Endothelial cell of umbilical vein (primary cell): ENCODE measurements at regions not wholly inside any gene's neighbourhood (a gene's known extent, or its start where the extent isn't known, plus 50 kb on each side); places are given as distances from the start of the nearest gene placed in this dataset.
A peak's percentile ranks its signal among the peaks of the same experiment; 100 is the strongest.

ENCODE experiments used
- BruUV-seq: library from RNA; stranded (reverse); fragments of 400-500 nt; replicated peaks from 2 replicates; lab custom pipeline; 2021; lab: Mats Ljungman, UMichigan
- CTCF ChIA-PET: fragments of 300-600, 350-600 bp; sonication (Branson Sonifier 250); formaldehyde crosslinking; loops from one replicate; lab custom pipeline; 2021; ENCODE audit warnings: antibody characterized with exemption, inconsistent platforms; lab: Charles Lee
- POLR2A ChIA-PET: fragments of 300-600, 350-600 bp; sonication (Branson Sonifier 250); formaldehyde crosslinking; loops from one replicate; lab custom pipeline; 2021; ENCODE audit warnings: antibody characterized with exemption, inconsistent platforms; lab: Charles Lee
- DNase-seq: peaks from one replicate; pipeline ENCODE4 v3.0.0-alpha.2; 2011; ENCODE audit warnings: low read depth, low spot score
- FAIRE-seq: peaks from 2 replicates; lab custom pipeline; 2011; peaks lifted over from hg19 to GRCh38; lab: Jason Lieb, UNC
- H2AFZ ChIP-seq: 2 replicates; pipeline ENCODE4 v1.6.0; 2012; ENCODE audit warnings: low read depth, low read length, control low read depth, inconsistent platforms
- H3K27ac ChIP-seq: 2 replicates; pipeline ENCODE4 v1.5.1; 2011; ENCODE audit warnings: low read depth, mild to moderate bottlenecking, control low read depth, low read length, moderate library complexity; ENCODE audit not compliant: insufficient read depth
- H3K27me3 ChIP-seq, 2 experiments: 2 replicates each; pipeline versions ENCODE4 v1.6.0 to v1.6.1; 2011; ENCODE audit warnings: low read length in 2 of 2, mixed read lengths in 1 of 2; ENCODE audit not compliant: control insufficient read depth in 2 of 2, insufficient read depth in 2 of 2
- H3K36me3 ChIP-seq, 2 experiments: 2 replicates in 1 of 2; 3 replicates in 1 of 2; pipeline ENCODE4 v1.5.1; 2011; ENCODE audit warnings: low read length in 2 of 2, mild to moderate bottlenecking in 1 of 2, moderate library complexity in 1 of 2; ENCODE audit not compliant: control insufficient read depth in 2 of 2, insufficient read depth in 2 of 2; ENCODE audit errors: extremely low read depth in 1 of 2
- H3K4me1 ChIP-seq: 3 replicates; pipeline ENCODE4 v1.5.1; 2011; ENCODE audit warnings: mild to moderate bottlenecking, low read length; ENCODE audit not compliant: control insufficient read depth, insufficient read depth; ENCODE audit errors: extremely low read depth
- H3K4me2 ChIP-seq: 2 replicates; pipeline ENCODE4 v1.6.1; 2011; ENCODE audit warnings: low read length, control low read depth, mixed read lengths; ENCODE audit not compliant: insufficient read depth
- H3K4me3 ChIP-seq, 3 experiments: fragments of 200-600 bp in 1 of 3; sonication (generic), shearing (Covaris generic) in 1 of 3; replicated peaks in 1 of 3; 2 replicates each; pipeline ENCODE4 v1.5.1; 2011 to 2016; ENCODE audit warnings: control low read depth in 3 of 3, low read length in 3 of 3, mild to moderate bottlenecking in 2 of 3, inconsistent platforms in 1 of 3, low read depth in 1 of 3, moderate library complexity in 1 of 3; ENCODE audit not compliant: insufficient read depth in 1 of 3
- H3K79me2 ChIP-seq: 2 replicates; pipeline ENCODE4 v1.6.0; 2012; ENCODE audit warnings: low read length, inconsistent platforms; ENCODE audit not compliant: control insufficient read depth, insufficient read depth
- H3K9ac ChIP-seq: replicated peaks from 2 replicates; pipeline ENCODE3; 2011; ENCODE audit warnings: low read length, control low read depth; ENCODE audit not compliant: insufficient read depth; ENCODE audit errors: extremely low read depth
- H3K9me1 ChIP-seq: replicated peaks from 3 replicates; pipeline ENCODE4 v1.6.0; 2011; ENCODE audit warnings: mild to moderate bottlenecking, low read length; ENCODE audit not compliant: control insufficient read depth, insufficient read depth; ENCODE audit errors: extremely low read depth
- H3K9me3 ChIP-seq: replicated peaks from 2 replicates; pipeline ENCODE4 v1.5.1; 2012; ENCODE audit warnings: low read length, inconsistent platforms; ENCODE audit not compliant: control insufficient read depth, insufficient read depth
- H4K20me1 ChIP-seq: replicated peaks from 2 replicates; pipeline ENCODE3; 2011; ENCODE audit warnings: mild to moderate bottlenecking, low read length; ENCODE audit not compliant: control insufficient read depth, insufficient read depth; ENCODE audit errors: extremely low read depth
- CTCF ChIP-seq, 2 donors: IDR thresholded peaks; 1 replicate in 1 of 2; 2 replicates in 1 of 2; pipeline ENCODE4 v1.5.1; 2011; ENCODE audit warnings: low read length in 2 of 2, mild to moderate bottlenecking in 2 of 2, moderate library complexity in 2 of 2, control low read depth in 1 of 2, inconsistent platforms in 1 of 2, low read depth in 1 of 2; ENCODE audit not compliant: insufficient read depth in 1 of 2; ENCODE audit errors: extremely low read depth in 1 of 2
- EZH2 ChIP-seq: IDR thresholded peaks from 2 replicates; pipeline ENCODE4 v1.6.1; 2012; ENCODE audit warnings: borderline replicate concordance, low read depth, mild to moderate bottlenecking, moderate library complexity, low read length, inconsistent platforms; ENCODE audit not compliant: severe bottlenecking
- FOS ChIP-seq: IDR thresholded peaks from 2 replicates; pipeline ENCODE4 v1.6.1; 2011; ENCODE audit warnings: mild to moderate bottlenecking, low read length, moderate library complexity, borderline replicate concordance; ENCODE audit not compliant: insufficient read depth
- GATA2 ChIP-seq: IDR thresholded peaks from 2 replicates; pipeline ENCODE4 v1.7.0; 2011; ENCODE audit warnings: low read depth, mild to moderate bottlenecking, moderate library complexity, mixed read lengths, low read length; ENCODE audit not compliant: insufficient read length, insufficient read depth
- JUN ChIP-seq: IDR thresholded peaks from 2 replicates; pipeline ENCODE4 v1.6.1; 2011; ENCODE audit warnings: borderline replicate concordance, low read depth; ENCODE audit not compliant: insufficient read length, insufficient read depth
- MAX ChIP-seq: IDR thresholded peaks from 2 replicates; pipeline ENCODE4 v1.6.1; 2011; ENCODE audit not compliant: insufficient read depth, insufficient read length
- MYC ChIP-seq: IDR thresholded peaks from one replicate; pipeline ENCODE4 v1.6.1; 2011; ENCODE audit warnings: mild to moderate bottlenecking, low read depth, low read length
- POLR2AphosphoS5 ChIP-seq: IDR thresholded peaks from 2 replicates; pipeline ENCODE4 v1.6.1; 2012; ENCODE audit warnings: low read depth, mild to moderate bottlenecking, control low read depth, low read length, moderate library complexity; ENCODE audit not compliant: insufficient read depth
- dilution Hi-C: fragments of 300-500 bp; cut with MboI; formaldehyde crosslinking; loops from one replicate; pipeline ENCODE4 v1.15.0; 2019; ENCODE audit warnings: low sequenced_read_pairs; ENCODE audit not compliant: extremely low pct_ligation_motif_present
- intact Hi-C: fragments of 100-400 bp; cut with micrococcal nuclease; formaldehyde crosslinking; loops from one replicate; pipeline ENCODE4 v1.10.0; 2022

GRCh38 chr4:56206258-56206657, 181.0 kb downstream of the AASDH start:
- no peak for DNase-seq
- no peaks in the 10 kb centered on the region for H4K20me1 ChIP-seq
- intact Hi-C loops (no loop called here), dilution Hi-C loops (no loop called here)
- H3K79me2 ChIP-seq: no peaks in the 10 kb centered on the region
- BruUV-seq: no TSS peak
- no peaks in the 10 kb centered on the region for H3K9me3 ChIP-seq
- no peak overlapping the region for H2AFZ ChIP-seq
- H3K9ac ChIP-seq: no peak overlapping the region
- no peaks in the 10 kb centered on the region for H3K4me1 ChIP-seq
- H3K36me3 ChIP-seq: no peaks in the 10 kb centered on the region
- CTCF ChIA-PET: no interaction called here
- FAIRE-seq: no peak
- H3K9me1 ChIP-seq: no peaks in the 10 kb centered on the region
- POLR2A ChIA-PET: no interaction called here
- no peak overlapping the region for H3K4me3 ChIP-seq
- H3K4me2 ChIP-seq: no peak overlapping the region
- no peak for TF ChIP-seq JUN
- TF ChIP-seq POLR2AphosphoS5: no peak
- no peaks in the 10 kb centered on the region for H3K27me3 ChIP-seq
- no peak overlapping the region for H3K27ac ChIP-seq

GRCh38 chr4:56200275-56200674, 187.0 kb downstream of the AASDH start:
- no peak overlapping the region for H3K4me3 ChIP-seq
- intact Hi-C loops (no loop called here), dilution Hi-C loops (no loop called here)
- ChIA-PET CTCF (interaction anchor here (1.1 kb wide), 1 partner anchor 12 kb away, joined by 3 read pairs; no protein-coding TSS in a partner anchor), POLR2A (interaction anchor here (0.7 kb wide), 1 partner anchor 12 kb away, joined by 5 read pairs; no protein-coding TSS in a partner anchor)
- no peaks in the 10 kb centered on the region for H3K9me3 ChIP-seq
- no peaks in the 10 kb centered on the region for H3K36me3 ChIP-seq
- BruUV-seq: no TSS peak
- FAIRE-seq: no peak
- H4K20me1 ChIP-seq: no peaks in the 10 kb centered on the region
- no peaks in the 10 kb centered on the region for H3K27me3 ChIP-seq
- H3K4me2 ChIP-seq: no peak overlapping the region
- no peak for TF ChIP-seq GATA2
- no peak for TF ChIP-seq CTCF (IDR thresholded peaks at IDR 0.05; ENCODE audit: extremely low read depth in 1 of 2, insufficient read depth in 1 of 2, low read depth in 1 of 2, low read length in 2 of 2)
- no peak for TF ChIP-seq MYC
- no peak for TF ChIP-seq EZH2
- TF ChIP-seq MAX: no peak
- peak; percentile 17 for TF ChIP-seq FOS
- peak; percentile 43 for TF ChIP-seq JUN
- TF ChIP-seq POLR2AphosphoS5: no peak
- no peak overlapping the region for H3K9ac ChIP-seq
- H2AFZ ChIP-seq: no peak overlapping the region
- no peaks in the 10 kb centered on the region for H3K9me1 ChIP-seq
- H3K4me1 ChIP-seq: peaks cover 5% of the 10 kb centered on the region
- H3K27ac ChIP-seq: no peak overlapping the region
- no peak for DNase-seq
- H3K79me2 ChIP-seq: no peaks in the 10 kb centered on the region
